Omental fat pad (tissue), 3 donors: ENCODE measurements at regions not wholly inside any gene's neighbourhood (a gene's known extent, or its start where the extent isn't known, plus 50 kb on each side); places are given as distances from the start of the nearest gene placed in this dataset.

Source experiments
- ATAC-seq: fragments of 150-250 bp; one replicate; pipeline ENCODE4 v1.9.1; 2016; ENCODE audit warnings: mild to moderate bottlenecking, moderate library complexity; ENCODE audit not compliant: low FRiP score
- DNase-seq: peaks from one replicate; pipeline ENCODE4 v3.0.0-alpha.2; 2019; ENCODE audit warnings: low spot score
- TF ChIP-seq, protein P1 (sequence below), 3 donors: fragments of 450-650 bp; IDR thresholded peaks; one replicate each; pipeline ENCODE4 v1.5.1; 2016 to 2017; ENCODE audit warnings: antibody characterized with exemption in 3 of 3, mild to moderate bottlenecking in 3 of 3, moderate library complexity in 2 of 3

GRCh38 chr2:120677696-120678247 is 57.9 kb upstream of the GLI2 start:
- no peak for DNase-seq
- no peak for ATAC-seq
- TF ChIP-seq, protein P1, sequence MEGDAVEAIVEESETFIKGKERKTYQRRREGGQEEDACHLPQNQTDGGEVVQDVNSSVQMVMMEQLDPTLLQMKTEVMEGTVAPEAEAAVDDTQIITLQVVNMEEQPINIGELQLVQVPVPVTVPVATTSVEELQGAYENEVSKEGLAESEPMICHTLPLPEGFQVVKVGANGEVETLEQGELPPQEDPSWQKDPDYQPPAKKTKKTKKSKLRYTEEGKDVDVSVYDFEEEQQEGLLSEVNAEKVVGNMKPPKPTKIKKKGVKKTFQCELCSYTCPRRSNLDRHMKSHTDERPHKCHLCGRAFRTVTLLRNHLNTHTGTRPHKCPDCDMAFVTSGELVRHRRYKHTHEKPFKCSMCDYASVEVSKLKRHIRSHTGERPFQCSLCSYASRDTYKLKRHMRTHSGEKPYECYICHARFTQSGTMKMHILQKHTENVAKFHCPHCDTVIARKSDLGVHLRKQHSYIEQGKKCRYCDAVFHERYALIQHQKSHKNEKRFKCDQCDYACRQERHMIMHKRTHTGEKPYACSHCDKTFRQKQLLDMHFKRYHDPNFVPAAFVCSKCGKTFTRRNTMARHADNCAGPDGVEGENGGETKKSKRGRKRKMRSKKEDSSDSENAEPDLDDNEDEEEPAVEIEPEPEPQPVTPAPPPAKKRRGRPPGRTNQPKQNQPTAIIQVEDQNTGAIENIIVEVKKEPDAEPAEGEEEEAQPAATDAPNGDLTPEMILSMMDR (IDR thresholded peaks at IDR 0.05): no peak

- ATAC-seq: no peak
- DNase-seq: no peak
- TF ChIP-seq, protein P1 (IDR thresholded peaks at IDR 0.05): no peak
These were observed 57.4 kb upstream of the GLI2 start for GRCh38 chr2:120678251-120678650.

- TF ChIP-seq, protein P1 (IDR thresholded peaks at IDR 0.05): no peak
- ATAC-seq (no peak), DNase-seq (no peak)
These were observed 56.7 kb upstream of the GLI2 start for GRCh38 chr2:120678926-120679325.

GRCh38 chr2:120679526-120679925 is 56.1 kb upstream of the GLI2 start:
- DNase-seq: no peak
- no peak for ATAC-seq
- TF ChIP-seq, protein P1 (IDR thresholded peaks at IDR 0.05): no peak

DNA sequence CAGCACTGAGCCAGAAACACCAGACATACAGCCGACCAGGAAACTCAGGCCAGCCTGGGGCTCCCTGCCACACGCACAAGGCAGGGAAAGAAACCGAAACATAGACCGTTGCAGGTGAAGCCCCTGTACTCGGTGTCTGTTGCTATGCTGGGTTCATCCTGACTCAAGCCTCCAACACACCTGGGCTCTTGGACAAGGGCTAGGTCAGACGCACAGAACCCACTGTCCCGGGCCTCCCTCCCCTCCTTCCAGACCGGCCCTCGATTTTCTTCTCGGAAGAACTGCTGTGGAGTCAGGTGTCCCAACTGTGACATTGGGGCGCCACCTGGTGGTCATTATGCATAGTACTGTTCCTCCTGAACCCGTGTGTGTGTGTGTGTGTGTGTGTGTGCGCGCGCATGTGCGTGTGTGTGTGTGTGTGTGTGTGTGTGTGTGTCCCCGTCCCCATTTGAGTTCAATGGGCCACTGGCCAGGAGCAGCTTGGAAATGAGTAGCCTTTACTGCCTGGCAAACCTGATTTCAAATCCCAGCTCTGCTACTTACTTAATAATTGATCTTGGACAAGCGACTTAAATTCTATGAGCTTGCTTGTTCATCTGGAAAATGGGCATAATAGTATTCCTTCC is 55.4 kb upstream of the GLI2 start:
- TF ChIP-seq, protein P1 (IDR thresholded peaks at IDR 0.05): peak in 2 of 3 donors; percentile 37 to 62
- DNase-seq (peak; percentile 89), ATAC-seq (peak; percentile 75)

DNA sequence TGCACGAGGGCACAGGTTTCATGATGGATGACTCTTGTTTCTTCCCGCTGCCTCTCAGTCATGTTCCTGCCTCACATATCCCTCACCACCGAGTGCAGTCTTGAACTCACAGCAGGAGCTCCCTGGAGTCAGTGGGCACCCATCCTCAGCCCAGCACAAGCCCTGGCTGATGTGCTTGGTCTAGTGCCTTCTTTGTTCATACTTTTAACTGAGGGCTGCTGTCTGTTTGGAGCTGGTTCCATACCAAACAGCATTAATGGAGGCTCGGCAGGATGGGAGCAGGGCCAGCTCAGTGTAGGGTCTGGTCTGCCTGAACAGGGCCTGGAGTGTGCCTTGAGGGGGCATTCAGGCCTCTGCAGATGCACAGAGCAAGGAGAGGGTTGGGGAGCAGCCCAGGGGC is 54.5 kb upstream of the GLI2 start:
- TF ChIP-seq, protein P1 (IDR thresholded peaks at IDR 0.05): no peak
- no peak for ATAC-seq

DNA sequence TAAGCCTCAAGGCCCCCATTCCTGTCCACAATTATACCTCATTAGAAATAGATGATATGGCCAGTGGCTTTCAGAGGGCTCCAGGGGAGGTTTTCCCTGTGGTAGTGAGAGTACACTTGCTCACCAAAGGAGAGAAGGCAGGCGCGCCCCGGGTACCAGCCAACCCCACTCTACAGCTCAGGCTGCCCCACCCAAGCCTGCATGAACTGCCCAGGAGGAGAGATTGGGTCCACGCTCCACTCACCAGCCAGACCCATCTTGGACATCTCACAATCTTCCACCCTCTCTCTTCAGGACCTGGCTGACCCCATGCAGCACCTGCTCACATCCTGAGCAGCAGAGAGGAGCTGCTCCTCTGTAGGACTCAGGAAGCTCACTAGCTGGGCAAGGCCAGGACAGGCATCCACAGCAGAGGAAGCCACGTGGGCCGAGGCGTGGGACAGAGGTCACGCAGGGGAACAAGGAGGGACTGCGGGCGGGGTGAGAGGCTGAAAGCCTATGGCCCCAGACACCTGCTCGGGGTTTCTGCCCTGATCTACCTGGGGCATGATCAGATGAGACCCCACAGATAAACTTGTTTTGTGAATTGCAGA is 53.9 kb upstream of the GLI2 start:
- DNase-seq: no peak
- ATAC-seq: no peak
- TF ChIP-seq, protein P1 (IDR thresholded peaks at IDR 0.05): no peak

More for the DNA sequence above, 54.5 kb upstream of the GLI2 start:
- DNase-seq: no peak
